ENCODE measurements at regions not wholly inside any gene's neighbourhood (a gene's known extent, or its start where the extent isn't known, plus 50 kb on each side); places are given as distances from the start of the nearest gene placed in this dataset.
"Not testable (repeated sequence)": the region's sequence is repeated elsewhere in the genome, so short reads cannot be mapped to it uniquely, and the experiment has no call there.

DNA sequence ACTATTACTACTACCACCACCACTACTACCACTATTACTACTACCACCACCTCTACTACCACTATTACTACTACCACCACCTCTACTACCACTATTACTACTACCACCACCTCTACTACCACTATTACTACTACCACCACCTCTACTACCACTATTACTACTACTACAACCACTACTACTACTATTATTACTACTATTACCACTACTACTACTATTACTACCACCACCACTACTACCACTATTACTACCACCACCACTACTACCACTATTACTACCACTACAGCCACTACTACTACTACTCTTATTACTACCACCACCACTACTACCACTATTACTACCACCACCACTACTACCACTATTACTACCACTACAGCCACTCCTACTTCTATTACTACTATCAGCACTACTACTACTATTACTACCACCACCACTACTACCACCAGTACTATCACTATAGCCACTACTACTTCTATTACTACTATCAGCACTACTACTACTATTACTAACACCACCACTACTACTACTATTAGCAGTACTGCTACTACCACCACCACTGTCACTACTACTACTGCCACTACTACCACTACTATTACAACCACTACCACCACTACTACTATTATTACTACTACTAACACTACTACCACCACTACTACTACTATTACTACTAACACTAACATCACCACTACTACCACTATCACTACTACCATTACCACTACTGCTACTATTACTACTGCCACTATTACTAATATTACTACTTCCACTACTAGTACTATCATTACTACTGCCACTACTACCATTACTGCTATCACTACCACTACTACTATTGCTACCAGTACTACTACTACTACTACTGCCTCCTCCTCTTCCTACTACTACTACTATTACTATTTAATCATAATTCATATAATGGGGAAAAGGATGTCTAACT is 669.2 kb upstream of the SOX11 start:
- peaks cover 22% of the 10 kb centered on the region for H3K9me3 Mint-ChIP-seq
- not testable (repeated sequence) for ATAC-seq; H3K27ac Mint-ChIP-seq; H3K27me3 Mint-ChIP-seq; H3K36me3 Mint-ChIP-seq (ENCODE audit: low read depth); H3K4me3 Mint-ChIP-seq; H3K4me1 Mint-ChIP-seq; DNase-seq

DNA sequence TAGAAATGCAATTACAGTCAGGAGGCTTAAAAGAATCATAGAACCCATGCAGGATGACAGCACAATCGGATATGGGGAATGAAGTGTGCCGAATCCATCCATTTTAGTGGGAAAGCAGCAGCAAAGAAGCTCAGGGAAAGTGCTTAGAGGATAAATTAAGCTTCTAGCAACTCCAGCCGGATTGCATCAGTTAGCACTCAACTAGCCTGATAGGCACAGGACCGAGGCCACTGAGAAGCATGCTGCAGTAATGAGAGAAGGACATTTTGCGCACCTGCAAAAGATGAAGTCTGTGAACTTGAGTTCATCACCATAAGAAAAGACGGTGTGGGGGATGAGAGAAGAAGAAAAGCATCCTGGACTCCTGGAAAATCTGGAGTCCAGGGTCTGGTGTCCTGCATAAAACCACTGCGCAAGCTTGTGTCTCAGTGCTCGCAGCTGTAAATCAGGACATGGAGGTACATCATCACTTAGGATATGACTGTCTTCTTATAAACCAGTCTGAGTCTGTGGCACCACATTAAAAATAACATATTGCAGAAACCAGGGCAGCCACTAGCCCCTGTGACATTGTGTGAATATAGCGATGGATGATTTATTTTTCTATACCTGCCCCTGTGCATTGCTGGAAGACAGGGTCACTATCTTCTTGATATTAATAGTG is 665.5 kb upstream of the SOX11 start:
- Mint-ChIP-seq H3K4me1 (no peaks in the 10 kb centered on the region), H3K9me3 (peaks cover 22% of the 10 kb centered on the region), H3K27me3 (no peaks in the 10 kb centered on the region), H3K27ac (no peak overlapping the region), H3K4me3 (no peak overlapping the region), H3K36me3 (ENCODE audit: low read depth) (no peaks in the 10 kb centered on the region)
- no peak for DNase-seq
- ATAC-seq = no peak

DNA sequence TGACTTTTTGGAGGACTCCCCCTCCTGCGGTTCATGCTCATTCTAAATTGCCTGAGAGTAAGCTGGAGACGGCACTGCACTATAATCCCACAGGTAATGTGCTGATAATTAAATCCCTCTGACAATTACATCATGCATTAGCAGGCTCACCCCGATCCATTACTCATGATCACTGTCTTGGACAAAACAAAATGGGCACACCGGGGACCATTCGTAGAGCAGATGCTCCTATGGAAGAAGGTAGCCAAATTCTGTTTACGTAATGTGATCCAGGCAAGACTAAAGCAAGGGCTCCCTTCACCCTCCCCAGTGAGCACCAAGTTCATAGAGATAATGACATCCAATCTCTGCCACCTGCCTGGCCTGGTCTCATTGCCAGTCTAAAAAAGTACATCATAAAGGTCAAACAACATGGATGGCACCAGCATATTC is 657.1 kb upstream of the SOX11 start:
- H3K4me1 Mint-ChIP-seq = no peaks in the 10 kb centered on the region
- DNase-seq = no peak
- no peak overlapping the region for H3K27ac Mint-ChIP-seq
- no peak overlapping the region for H3K4me3 Mint-ChIP-seq
- no peaks in the 10 kb centered on the region for H3K27me3 Mint-ChIP-seq
- no peak for ATAC-seq
- H3K9me3 Mint-ChIP-seq = no peaks in the 10 kb centered on the region
- no peaks in the 10 kb centered on the region for H3K36me3 Mint-ChIP-seq (ENCODE audit: low read depth)

DNA sequence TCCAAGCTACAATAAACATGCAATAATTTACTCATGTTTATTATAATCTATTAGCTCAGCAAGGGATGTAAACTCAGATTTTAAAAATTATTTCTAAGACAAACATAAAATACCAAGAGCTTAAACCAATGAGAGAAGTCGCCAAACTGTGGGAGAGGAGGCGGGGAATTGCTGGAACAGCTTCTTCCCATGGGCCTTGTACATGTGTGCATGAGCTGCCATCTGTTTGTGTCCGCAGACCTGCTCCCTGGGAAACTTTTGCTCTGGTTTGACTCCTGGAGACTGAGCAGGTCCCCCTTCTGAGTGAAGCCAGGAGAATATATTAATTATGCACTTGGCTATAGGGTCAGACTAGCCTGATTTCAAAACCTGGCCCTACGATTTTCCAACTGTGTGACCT is 655.9 kb upstream of the SOX11 start:
- Mint-ChIP-seq H3K4me3 (no peak overlapping the region), H3K27ac (no peak overlapping the region), H3K36me3 (ENCODE audit: low read depth) (no peaks in the 10 kb centered on the region), H3K27me3 (no peaks in the 10 kb centered on the region), H3K4me1 (no peaks in the 10 kb centered on the region), H3K9me3 (peaks cover 5% of the 10 kb centered on the region)
- ATAC-seq (no peak), DNase-seq (no peak)

DNA sequence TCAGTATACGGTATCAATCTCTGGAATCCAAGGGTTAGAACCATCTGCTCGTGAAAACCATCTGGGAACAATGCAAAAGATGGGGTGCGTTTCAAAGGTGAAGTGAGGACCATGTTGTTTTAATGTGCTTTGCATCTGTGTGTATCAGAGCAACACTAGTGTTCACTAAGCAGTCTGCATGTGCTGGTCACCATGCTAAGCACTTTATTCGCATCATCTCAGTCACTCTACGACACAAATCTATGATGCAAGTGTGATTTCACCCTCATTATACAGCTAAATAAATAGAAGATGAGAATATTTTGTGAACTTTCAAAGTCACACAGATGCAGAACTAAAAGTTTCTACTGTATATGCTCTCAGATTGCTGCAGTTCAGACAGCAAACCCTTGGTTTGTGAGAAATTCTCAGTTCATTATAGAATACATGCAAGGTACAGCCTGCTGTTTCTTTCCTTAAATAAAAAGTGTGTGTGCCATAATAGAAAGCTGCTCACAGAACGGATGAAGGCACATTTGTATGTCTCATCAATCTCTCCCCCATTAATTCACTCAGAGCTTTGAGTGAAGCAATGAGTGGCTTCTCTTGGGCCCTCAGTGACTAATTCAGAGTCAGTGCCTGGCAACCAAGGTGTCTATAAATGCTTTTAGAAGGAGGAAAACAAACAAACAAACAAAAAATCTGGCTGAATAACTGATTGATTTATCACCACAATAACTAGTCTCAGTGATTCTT is 652.8 kb upstream of the SOX11 start:
- Mint-ChIP-seq H3K27ac (no peak overlapping the region), H3K4me3 (no peak overlapping the region), H3K36me3 (ENCODE audit: low read depth) (no peaks in the 10 kb centered on the region), H3K27me3 (no peaks in the 10 kb centered on the region), H3K9me3 (peaks cover 11% of the 10 kb centered on the region), H3K4me1 (no peaks in the 10 kb centered on the region)
- ATAC-seq (no peak), DNase-seq (no peak)

DNA sequence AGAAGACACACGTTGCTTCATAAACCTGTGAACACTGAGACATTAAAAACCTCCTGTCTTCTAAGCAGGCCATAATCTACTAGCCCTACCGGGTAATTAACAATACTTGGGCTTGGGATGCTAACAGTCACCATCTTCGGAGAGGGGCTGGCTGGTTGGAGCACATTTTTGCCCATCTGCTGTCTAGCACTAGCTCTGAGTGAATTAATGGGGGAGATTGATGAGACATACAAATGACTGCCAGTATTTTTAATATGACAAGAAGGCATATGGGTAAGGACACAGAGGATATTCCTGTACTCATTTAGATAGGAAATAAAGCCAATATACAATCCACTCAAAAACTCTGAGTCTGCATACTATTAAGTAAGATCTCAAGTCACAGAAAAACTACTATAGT is 651.6 kb upstream of the SOX11 start:
- Mint-ChIP-seq H3K27ac (no peak overlapping the region), H3K36me3 (ENCODE audit: low read depth) (no peaks in the 10 kb centered on the region), H3K9me3 (peaks cover 15% of the 10 kb centered on the region), H3K4me1 (no peaks in the 10 kb centered on the region), H3K4me3 (no peak overlapping the region), H3K27me3 (no peaks in the 10 kb centered on the region)
- DNase-seq = no peak
- ATAC-seq = no peak

DNA sequence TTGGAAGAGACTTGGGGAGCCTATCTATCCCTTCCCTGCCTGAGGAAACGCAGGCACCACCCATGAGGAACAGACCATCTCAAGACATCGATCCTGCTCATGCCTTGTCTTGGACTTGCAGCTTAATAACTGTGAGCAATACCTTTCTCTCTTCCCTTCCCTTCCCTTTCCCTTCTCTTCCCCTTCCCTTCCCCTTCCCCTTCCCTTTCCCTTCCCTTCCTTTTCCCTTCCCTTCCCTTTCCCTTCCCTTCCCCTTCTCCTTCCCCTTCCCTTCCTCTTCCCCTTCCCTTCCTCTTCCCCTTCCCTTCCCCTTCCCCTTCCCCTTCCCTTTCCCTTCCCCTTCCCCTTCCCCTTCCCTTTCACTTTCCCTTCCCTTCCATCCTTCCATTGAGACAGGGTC is 650.7 kb upstream of the SOX11 start:
- ATAC-seq (no peak), DNase-seq (no peak)
- Mint-ChIP-seq H3K4me1 (no peaks in the 10 kb centered on the region), H3K27me3 (no peaks in the 10 kb centered on the region), H3K4me3 (no peak overlapping the region), H3K27ac (no peak overlapping the region), H3K9me3 (peaks cover 15% of the 10 kb centered on the region), H3K36me3 (ENCODE audit: low read depth) (no peaks in the 10 kb centered on the region)

DNA sequence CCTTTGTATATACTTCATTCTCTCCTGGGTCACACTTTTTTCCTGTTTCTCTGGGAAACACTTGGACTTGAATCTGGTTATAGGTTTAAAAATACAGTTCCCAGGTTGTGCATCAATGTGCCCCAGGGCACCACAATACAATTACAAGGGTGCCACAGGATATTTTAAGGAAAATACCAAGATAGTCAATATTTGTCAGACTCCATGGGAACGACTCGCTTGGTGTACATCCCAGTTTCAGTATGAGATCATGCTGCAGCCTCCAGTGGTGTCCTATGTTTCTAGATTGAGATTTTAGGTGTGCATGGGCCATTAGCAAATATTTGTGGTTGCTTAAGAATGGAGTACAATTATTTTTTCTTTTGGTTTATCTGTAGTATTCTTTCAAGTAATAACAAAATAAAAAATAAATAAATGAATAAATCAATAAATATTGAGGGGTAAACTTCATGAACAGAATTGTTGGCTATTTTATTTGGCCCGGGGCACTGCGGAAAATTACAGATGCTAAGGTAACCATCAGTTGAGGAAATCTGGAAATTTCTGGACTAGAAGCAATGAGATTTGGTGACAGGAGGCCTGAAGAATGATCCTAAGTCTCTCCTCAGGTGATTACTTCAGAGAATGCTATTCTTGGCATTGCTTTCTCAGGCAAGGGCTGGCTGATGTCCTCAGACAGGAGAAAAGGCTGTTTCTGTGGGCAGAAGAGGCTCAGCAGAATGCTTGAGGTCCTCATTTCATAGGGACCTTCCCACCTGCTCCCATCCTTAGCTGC is 649.3 kb upstream of the SOX11 start:
- H3K4me3 Mint-ChIP-seq = no peak overlapping the region
- H3K27ac Mint-ChIP-seq = no peak overlapping the region
- H3K36me3 Mint-ChIP-seq (ENCODE audit: low read depth) = no peaks in the 10 kb centered on the region
- H3K27me3 Mint-ChIP-seq = no peaks in the 10 kb centered on the region
- ATAC-seq (no peak), DNase-seq (no peak)
- H3K4me1 Mint-ChIP-seq = no peaks in the 10 kb centered on the region
- H3K9me3 Mint-ChIP-seq = peaks cover 15% of the 10 kb centered on the region

DNA sequence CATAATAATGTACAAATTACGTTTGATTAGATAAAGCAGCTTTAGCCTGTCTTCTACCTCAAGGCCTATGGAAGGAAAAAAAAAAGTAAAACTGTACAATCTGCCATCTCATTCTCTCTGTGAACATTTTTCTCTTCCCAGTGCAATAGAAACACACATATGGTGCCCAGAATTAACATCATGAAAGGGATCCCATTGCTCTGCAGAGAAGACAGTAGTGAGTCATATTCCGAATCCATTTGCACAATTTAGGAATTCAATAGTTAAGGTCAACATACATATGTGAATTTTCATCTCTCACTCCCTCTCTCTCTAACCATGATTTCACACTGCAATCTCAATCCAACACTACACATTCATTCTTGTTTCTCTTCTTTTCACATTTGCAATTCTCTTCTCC is 640.9 kb upstream of the SOX11 start:
- ATAC-seq = no peak
- Mint-ChIP-seq H3K27ac (no peak overlapping the region), H3K27me3 (no peaks in the 10 kb centered on the region), H3K9me3 (no peaks in the 10 kb centered on the region), H3K4me1 (no peaks in the 10 kb centered on the region), H3K4me3 (no peak overlapping the region), H3K36me3 (ENCODE audit: low read depth) (no peaks in the 10 kb centered on the region)
- DNase-seq = no peak

DNA sequence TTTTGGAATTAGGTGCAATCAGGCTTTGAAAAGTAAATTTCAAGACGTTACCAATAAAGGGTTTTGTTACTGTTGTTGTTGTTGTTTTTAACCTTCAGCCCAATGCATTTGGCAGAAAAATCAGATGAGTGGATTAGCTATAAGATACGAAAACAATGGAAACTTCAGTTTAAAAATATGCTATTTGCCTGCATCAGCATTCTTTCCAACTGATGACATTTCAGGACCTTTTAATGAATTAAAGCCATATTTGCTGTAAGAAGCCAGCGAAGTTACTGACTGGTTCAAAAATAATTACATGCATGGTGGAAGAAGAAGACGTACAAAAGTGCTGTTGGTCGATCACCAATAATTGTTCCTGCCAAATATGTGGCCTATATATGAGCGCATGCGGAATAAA is 639.3 kb upstream of the SOX11 start:
- Mint-ChIP-seq H3K27ac (no peak overlapping the region), H3K4me1 (no peaks in the 10 kb centered on the region), H3K4me3 (no peak overlapping the region), H3K36me3 (ENCODE audit: low read depth) (no peaks in the 10 kb centered on the region), H3K27me3 (no peaks in the 10 kb centered on the region), H3K9me3 (no peaks in the 10 kb centered on the region)
- DNase-seq (no peak), ATAC-seq (no peak)

DNA sequence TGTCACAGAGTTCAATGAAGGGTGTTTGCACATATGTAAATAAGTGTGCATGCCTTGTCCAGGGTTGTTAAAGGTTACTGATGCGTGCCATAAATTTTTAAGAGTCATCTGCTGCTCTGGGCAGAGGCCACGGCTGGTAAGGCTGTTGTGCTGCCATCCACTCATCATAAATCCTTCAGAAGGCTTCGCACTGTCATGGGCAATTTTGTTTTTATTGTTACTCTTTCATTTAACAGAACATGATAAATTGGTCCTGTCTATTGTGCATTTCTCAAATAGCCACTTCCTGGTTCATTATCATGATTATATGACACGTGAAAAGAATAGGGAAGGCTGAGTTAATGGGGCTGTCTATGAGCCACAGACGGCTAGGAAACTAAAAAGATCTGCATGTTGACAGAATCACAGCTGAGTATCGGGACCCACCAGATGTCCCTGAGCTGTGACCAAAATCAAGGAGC is 634.3 kb upstream of the SOX11 start:
- H3K9me3 Mint-ChIP-seq = peaks cover 16% of the 10 kb centered on the region
- H3K4me1 Mint-ChIP-seq = no peaks in the 10 kb centered on the region
- DNase-seq = no peak
- H3K4me3 Mint-ChIP-seq = no peak overlapping the region
- no peaks in the 10 kb centered on the region for H3K36me3 Mint-ChIP-seq (ENCODE audit: low read depth)
- H3K27ac Mint-ChIP-seq = no peak overlapping the region
- H3K27me3 Mint-ChIP-seq = no peaks in the 10 kb centered on the region
- no peak for ATAC-seq

DNA sequence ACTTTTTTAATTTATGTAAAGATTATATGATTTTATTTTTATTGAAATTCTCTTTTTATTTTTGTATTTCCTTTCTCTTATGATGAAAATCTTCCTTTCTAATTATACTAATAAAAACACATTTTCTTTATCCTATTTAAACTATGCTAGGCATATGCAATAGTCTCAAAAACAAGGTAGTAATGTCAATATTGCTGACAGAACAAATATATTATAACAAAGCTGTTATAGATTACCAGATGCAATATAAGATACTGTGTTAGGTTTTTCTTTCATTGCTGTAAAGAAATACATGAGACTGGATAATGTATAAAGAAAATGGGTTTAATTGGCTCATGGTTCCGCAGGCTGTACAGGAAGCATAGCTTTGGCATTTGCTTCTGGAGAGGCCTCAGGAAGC is 631.2 kb upstream of the SOX11 start:
- Mint-ChIP-seq H3K4me3 (no peak overlapping the region), H3K27me3 (no peaks in the 10 kb centered on the region), H3K27ac (no peak overlapping the region), H3K9me3 (peaks cover 24% of the 10 kb centered on the region), H3K4me1 (no peaks in the 10 kb centered on the region), H3K36me3 (ENCODE audit: low read depth) (no peaks in the 10 kb centered on the region)
- no peak for DNase-seq
- ATAC-seq = no peak

DNA sequence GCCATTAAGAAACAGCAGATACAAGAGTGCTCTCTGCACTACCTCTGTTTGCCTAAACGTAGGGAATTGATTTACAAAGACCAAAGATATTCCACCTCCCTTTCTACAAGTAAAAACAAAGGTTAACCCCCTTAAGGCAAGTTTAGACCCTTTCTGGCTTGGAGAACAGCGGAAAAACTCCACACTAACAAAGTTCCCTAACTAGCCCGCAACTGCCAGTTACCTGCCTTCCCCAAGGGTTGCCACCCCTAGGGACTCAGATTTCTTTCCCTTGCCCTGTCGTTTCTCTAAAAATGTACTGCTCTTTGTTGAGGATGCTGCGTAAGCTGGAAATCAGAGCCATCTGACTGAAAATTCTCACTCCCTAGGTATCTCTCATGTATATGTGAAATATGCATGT is 627.5 kb upstream of the SOX11 start:
- no peak for DNase-seq
- peaks cover 21% of the 10 kb centered on the region for H3K9me3 Mint-ChIP-seq
- no peak overlapping the region for H3K4me3 Mint-ChIP-seq
- no peaks in the 10 kb centered on the region for H3K27me3 Mint-ChIP-seq
- ATAC-seq = no peak
- no peak overlapping the region for H3K27ac Mint-ChIP-seq
- no peaks in the 10 kb centered on the region for H3K36me3 Mint-ChIP-seq (ENCODE audit: low read depth)
- no peaks in the 10 kb centered on the region for H3K4me1 Mint-ChIP-seq

DNA sequence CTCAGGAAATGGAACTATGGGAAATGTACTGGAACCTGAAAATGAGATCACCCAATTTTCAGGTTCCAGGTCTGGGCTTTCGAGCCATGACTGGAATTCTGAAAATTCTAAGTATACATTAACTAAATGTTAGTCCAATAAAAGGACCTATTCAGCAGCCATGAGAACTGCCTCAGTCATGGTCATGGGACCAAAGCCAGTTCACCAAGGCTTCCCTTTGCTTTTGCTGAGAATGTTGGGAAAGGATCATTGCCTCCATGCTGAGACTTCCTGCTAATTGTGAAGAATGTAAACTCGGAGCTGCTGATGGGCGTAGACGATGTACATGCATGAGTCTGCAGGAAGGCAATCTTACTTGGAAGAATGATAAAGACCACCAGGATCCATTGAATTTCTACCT is 624.4 kb upstream of the SOX11 start:
- H3K4me3 Mint-ChIP-seq = no peak overlapping the region
- H3K36me3 Mint-ChIP-seq (ENCODE audit: low read depth) = no peaks in the 10 kb centered on the region
- ATAC-seq (no peak), DNase-seq (no peak)
- no peaks in the 10 kb centered on the region for H3K4me1 Mint-ChIP-seq
- H3K9me3 Mint-ChIP-seq = peaks cover 27% of the 10 kb centered on the region
- no peak overlapping the region for H3K27ac Mint-ChIP-seq
- H3K27me3 Mint-ChIP-seq = no peaks in the 10 kb centered on the region
